GM12878 (cell line): ENCODE measurements at regions not wholly inside any gene's neighbourhood (a gene's known extent, or its start where the extent isn't known, plus 50 kb on each side); places are given as distances from the start of the nearest gene placed in this dataset.

Source experiments
- ATAC-seq: fragments of 200-7000 bp; cut with Tn5 transposase; 3 replicates; pipeline ENCODE4 v1.9.1; 2020; ENCODE audit warnings: mild to moderate bottlenecking, moderate library complexity
- BruUV-seq: library from RNA; stranded (reverse); fragments of 400-500 nt; replicated peaks from 2 replicates; lab custom pipeline; 2021; lab: Mats Ljungman, UMichigan
- CTCF ChIA-PET: fragments of 300-600 bp; sonication (Branson Sonifier 250); formaldehyde crosslinking; extraction: SDS; loops from one replicate; lab custom pipeline; 2021; ENCODE audit warnings: inconsistent platforms; lab: Yijun Ruan, JAX
- POLR2A ChIA-PET: fragments of 350-600 bp; formaldehyde crosslinking; extraction: SDS; loops from one replicate; lab custom pipeline; 2021; ENCODE audit warnings: inconsistent platforms; lab: Charles Lee
- RAD21 ChIA-PET: fragments of 300-600 bp; sonication (Branson Sonifier 250); formaldehyde crosslinking; loops from one replicate; lab custom pipeline; 2023; ENCODE audit warnings: antibody characterized with exemption; ENCODE audit not compliant: unreplicated experiment; lab: Charles Lee
- SMC1A ChIA-PET: fragments of 300-600 bp; sonication (Branson Sonifier 250); formaldehyde crosslinking; loops from one replicate; lab custom pipeline; 2023; ENCODE audit not compliant: unreplicated experiment, uncharacterized antibody; lab: Charles Lee
- DNase-seq: peaks from one replicate; pipeline ENCODE4 v3.0.0-alpha.2; 2011; ENCODE audit warnings: low read depth, low spot score
- FAIRE-seq: peaks from 3 replicates; lab custom pipeline; 2011; peaks lifted over from hg19 to GRCh38; lab: Jason Lieb, UNC
- H2AFZ ChIP-seq: 2 replicates; pipeline ENCODE4 v1.6.0; 2011; ENCODE audit warnings: low read depth, low read length, control low read depth; ENCODE audit not compliant: control insufficient read depth
- H3K27ac ChIP-seq: 2 replicates; pipeline ENCODE4 v1.5.1; 2011; ENCODE audit warnings: control low read depth; ENCODE audit not compliant: control insufficient read depth, insufficient read depth
- H3K27me3 ChIP-seq, 2 experiments: replicated peaks in 1 of 2; 2 replicates each; pipeline versions ENCODE4 v1.6.0 to v1.6.1; 2011; ENCODE audit warnings: low read length in 1 of 2; ENCODE audit not compliant: control insufficient read depth in 2 of 2, insufficient read depth in 2 of 2
- H3K36me3 ChIP-seq, 2 experiments: 2 replicates each; pipeline ENCODE4 v1.5.1; 2011; ENCODE audit warnings: low read length in 1 of 2; ENCODE audit not compliant: control insufficient read depth in 2 of 2, insufficient read depth in 2 of 2
- H3K4me1 ChIP-seq: 2 replicates; pipeline ENCODE4 v1.6.1; 2011; ENCODE audit warnings: mild to moderate bottlenecking, low read length, moderate library complexity, mixed read lengths; ENCODE audit not compliant: control insufficient read depth, insufficient read depth
- H3K4me2 ChIP-seq: 2 replicates; pipeline ENCODE4 v1.6.0; 2011; ENCODE audit warnings: control low read depth; ENCODE audit not compliant: control insufficient read depth, insufficient read depth
- H3K4me3 ChIP-seq: fragments of 200-600 bp; sonication (generic); 2 replicates; pipeline ENCODE4 v1.5.1; 2016
- H3K79me2 ChIP-seq: 2 replicates; pipeline ENCODE4 v1.6.0; 2011; ENCODE audit warnings: low read length; ENCODE audit not compliant: control insufficient read depth, insufficient read depth
- H3K9ac ChIP-seq: 2 replicates; pipeline ENCODE4 v1.8.0; 2011; ENCODE audit warnings: low read length, control low read depth, mixed read lengths; ENCODE audit not compliant: control insufficient read depth, insufficient read depth
- H3K9me3 ChIP-seq: replicated peaks from 3 replicates; pipeline ENCODE4 v1.5.1; 2011; ENCODE audit warnings: mild to moderate bottlenecking, low read length; ENCODE audit not compliant: control insufficient read depth, insufficient read depth
- H4K20me1 ChIP-seq: 2 replicates; pipeline ENCODE4 v1.6.0; 2011; ENCODE audit not compliant: control insufficient read depth, insufficient read depth
- ATF3 ChIP-seq: IDR thresholded peaks from 2 replicates; pipeline ENCODE4 v1.6.1; 2011; ENCODE audit warnings: low read depth, mild to moderate bottlenecking, low read length, moderate library complexity, borderline replicate concordance; ENCODE audit errors: extremely low read depth
- BCL3 ChIP-seq: IDR thresholded peaks from 2 replicates; pipeline ENCODE4 v1.6.1; 2011; ENCODE audit warnings: borderline replicate concordance, low read depth, mild to moderate bottlenecking, moderate library complexity, low read length; ENCODE audit not compliant: insufficient read depth, poor library complexity, severe bottlenecking
- BMI1 ChIP-seq: fragments of 450-650 bp; IDR thresholded peaks from 2 replicates; pipeline ENCODE4 v1.6.1; 2016; ENCODE audit warnings: mild to moderate bottlenecking, moderate library complexity, borderline replicate concordance
- CBX3 ChIP-seq: fragments of 200-600 bp; sonication (generic); IDR thresholded peaks from 2 replicates; pipeline ENCODE4 v1.6.1; 2016; ENCODE audit warnings: low read depth, borderline replicate concordance
- FOXK2 ChIP-seq: fragments of 450-650 bp; IDR thresholded peaks from 2 replicates; pipeline ENCODE4 v1.6.1; 2017; ENCODE audit warnings: mild to moderate bottlenecking, moderate library complexity
- LARP7 ChIP-seq: fragments of 450-650 bp; IDR thresholded peaks from 2 replicates; pipeline ENCODE4 v1.6.1; 2017; ENCODE audit warnings: mild to moderate bottlenecking
- NFYB ChIP-seq: IDR thresholded peaks from 2 replicates; pipeline ENCODE4 v1.6.1; 2011; ENCODE audit warnings: low read depth, mild to moderate bottlenecking, low read length, improper control_type of control experiment, moderate library complexity; ENCODE audit not compliant: insufficient read depth
- POU2F2 ChIP-seq: IDR thresholded peaks from 3 replicates; pipeline ENCODE4 v1.6.1; 2011; ENCODE audit warnings: low read depth, mild to moderate bottlenecking, low read length, borderline replicate concordance
- RAD21 ChIP-seq: IDR thresholded peaks from 2 replicates; pipeline ENCODE4 v1.6.1; 2011; ENCODE audit warnings: mild to moderate bottlenecking, low read depth, low read length, moderate library complexity; ENCODE audit not compliant: insufficient read depth
- RCOR1 ChIP-seq: conservative IDR thresholded peaks from 2 replicates; pipeline ENCODE4 v1.6.1; 2012; ENCODE audit warnings: low read depth, low read length, improper control_type of control experiment
- SP1 ChIP-seq: IDR thresholded peaks from one replicate; pipeline ENCODE4 v1.6.1; 2011; ENCODE audit warnings: low read depth, low read length
- TCF12 ChIP-seq: IDR thresholded peaks from 2 replicates; pipeline ENCODE4 v1.6.1; 2011; ENCODE audit warnings: low read depth, mild to moderate bottlenecking, low read length
- TCF7 ChIP-seq: IDR thresholded peaks from 2 replicates; pipeline ENCODE4 v1.6.1; 2014; ENCODE audit warnings: antibody characterized with exemption, borderline replicate concordance
- ZNF24 ChIP-seq: fragments of 450-650 bp; IDR thresholded peaks from 2 replicates; pipeline ENCODE4 v1.6.1; 2017; ENCODE audit warnings: antibody characterized with exemption, mild to moderate bottlenecking
- ZNF274 ChIP-seq: IDR thresholded peaks from one replicate; pipeline ENCODE4 v1.8.0; 2011; ENCODE audit not compliant: insufficient read length, insufficient read depth
- ZNF622 ChIP-seq: fragments of 450-650 bp; IDR thresholded peaks from 2 replicates; pipeline ENCODE4 v1.6.1; 2017; ENCODE audit warnings: mild to moderate bottlenecking, inconsistent platforms
- WGBS: methylation state at CpG from one replicate; pipeline ENCODE4 v1.1.6; 2016; ENCODE audit warnings: low lambda C conversion rate; ENCODE audit not compliant: insufficient replicate concordance, insufficient coverage; ENCODE audit errors: missing lambda C conversion rate; 5-methylcytosine and 5-hydroxymethylcytosine counted together
- in situ Hi-C: fragments of 300-500 bp; cut with MboI; formaldehyde crosslinking; loops from 9 replicates; pipeline ENCODE4 v1.14.3; 2018; ENCODE audit warnings: mixed read lengths
- intact Hi-C: fragments of 100-400 bp; cut with micrococcal nuclease; formaldehyde crosslinking; loops from one replicate; pipeline ENCODE4 v1.14.2; 2022; ENCODE audit not compliant: unreplicated experiment

GRCh38 chr18:78605255-78605654 is 374.4 kb upstream of the SALL3 start:
- in situ Hi-C loops: no loop called here
- H3K9me3 ChIP-seq: no peaks in the 10 kb centered on the region; the same call in 1 of the 3 replicates
- no peak overlapping the region for H3K9ac ChIP-seq
- H3K4me3 ChIP-seq: no peak overlapping the region
- H3K79me2 ChIP-seq: no peaks in the 10 kb centered on the region
- DNase-seq: no peak
- no peaks in the 10 kb centered on the region for H4K20me1 ChIP-seq
- H3K27ac ChIP-seq: no peak overlapping the region
- no peak overlapping the region for H3K4me2 ChIP-seq
- no peaks in the 10 kb centered on the region for H3K4me1 ChIP-seq
- no TSS peak for BruUV-seq
- 80% methylated on average over 16 of the region's 16 CpGs for WGBS
- TF ChIP-seq FOXK2 (no peak), ZNF24 (no peak), BMI1 (no peak), TCF7 (no peak), ATF3 (no peak), RAD21 (no peak), TCF12 (no peak), CBX3 (no peak), RCOR1 (no peak), LARP7 (no peak), ZNF622 (no peak), POU2F2 (no peak), BCL3 (no peak), ZNF274 (no peak), NFYB (no peak), SP1 (no peak)
- TF ChIP-seq, all 136 proteins: peak for 0
- RAD21 ChIA-PET: no interaction called here
- SMC1A ChIA-PET: no interaction called here
- H3K27me3 ChIP-seq: no peaks in the 10 kb centered on the region
- POLR2A ChIA-PET: no interaction called here
- no peak overlapping the region for H2AFZ ChIP-seq
- FAIRE-seq: no peak
- CTCF ChIA-PET: no interaction called here
- H3K36me3 ChIP-seq: no peaks in the 10 kb centered on the region
- no peak for ATAC-seq
- intact Hi-C loops: no loop called here
